CD4-positive, alpha-beta T cell (primary cell): ENCODE measurements at regions not wholly inside any gene's neighbourhood (a gene's known extent, or its start where the extent isn't known, plus 50 kb on each side); places are given as distances from the start of the nearest gene placed in this dataset.

Experiments
- ATAC-seq: fragments of 200-7000 bp; cut with Tn5 transposase; one replicate; pipeline ENCODE4 v1.10.0; 2022; ENCODE audit warnings: mild to moderate bottlenecking; ENCODE audit not compliant: poor library complexity
- CTCF ChIA-PET: fragments of 350-600 bp; sonication (Branson Sonifier 250); formaldehyde crosslinking; loops from one replicate; lab custom pipeline; 2021; ENCODE audit warnings: antibody characterized with exemption, inconsistent platforms; lab: Charles Lee
- POLR2A ChIA-PET: fragments of 350-600 bp; sonication (Branson Sonifier 250); formaldehyde crosslinking; loops from one replicate; lab custom pipeline; 2021; ENCODE audit warnings: antibody characterized with exemption, inconsistent platforms; lab: Charles Lee
- DNase-seq, 14 experiments: peaks; one replicate each; pipeline ENCODE4 v3.0.0-alpha.2; 2013 to 2020; ENCODE audit warnings: mixed read lengths in 2 of 14
- H3K27ac ChIP-seq, 2 donors: one replicate each; pipeline versions ENCODE4 v1.5.1 to v1.7.0; 2013; ENCODE audit warnings: low read length in 2 of 2, low read depth in 1 of 2, mild to moderate bottlenecking in 1 of 2
- H3K27me3 ChIP-seq, 2 experiments: 1 replicate in 1 of 2; 2 replicates in 1 of 2; pipeline versions ENCODE4 v1.6.1 to v1.7.0; 2013; ENCODE audit warnings: low read length in 2 of 2, control low read depth in 1 of 2, mild to moderate bottlenecking in 1 of 2, moderate library complexity in 1 of 2; ENCODE audit not compliant: insufficient read depth in 2 of 2, control insufficient read depth in 1 of 2
- H3K36me3 ChIP-seq: one replicate; pipeline ENCODE4 v1.6.1; 2013; ENCODE audit warnings: low read length, control low read depth; ENCODE audit not compliant: insufficient read depth
- H3K4me1 ChIP-seq: one replicate; pipeline ENCODE4 v1.6.1; 2013; ENCODE audit warnings: low read length, control low read depth; ENCODE audit not compliant: insufficient read depth
- H3K4me3 ChIP-seq: one replicate; pipeline ENCODE4 v1.5.1; 2013; ENCODE audit warnings: mild to moderate bottlenecking, low read length, moderate library complexity
- H3K9me3 ChIP-seq, 2 experiments: 1 replicate in 1 of 2; 2 replicates in 1 of 2; pipeline versions ENCODE4 v1.6.1 to v1.7.0; 2013; ENCODE audit warnings: low read length in 2 of 2, mild to moderate bottlenecking in 2 of 2, control low read depth in 1 of 2, moderate library complexity in 1 of 2; ENCODE audit not compliant: control insufficient read depth in 1 of 2, insufficient read depth in 1 of 2
- H3K27ac Mint-ChIP-seq: one replicate; pipeline ENCODE4 v1.8.0; 2020; ENCODE audit warnings: mixed read lengths
- H3K27me3 Mint-ChIP-seq: one replicate; pipeline ENCODE4 v1.8.0; 2021; ENCODE audit warnings: mixed read lengths
- H3K36me3 Mint-ChIP-seq: one replicate; pipeline ENCODE4 v1.8.0; 2021; ENCODE audit warnings: low read depth, mixed read lengths
- H3K4me1 Mint-ChIP-seq: one replicate; pipeline ENCODE4 v1.8.0; 2021; ENCODE audit warnings: low read depth, mixed read lengths
- H3K4me3 Mint-ChIP-seq: one replicate; pipeline ENCODE4 v1.8.0; 2020; ENCODE audit warnings: mild to moderate bottlenecking, mixed read lengths
- H3K9me3 Mint-ChIP-seq: one replicate; pipeline ENCODE4 v1.8.0; 2020; ENCODE audit warnings: mixed read lengths
- intact Hi-C, 2 experiments: fragments of 100-400 bp; cut with DNase I in 1 of 2; cut with micrococcal nuclease in 1 of 2; formaldehyde crosslinking; loops; one replicate each; pipeline versions ENCODE4 v1.15.1 to v1.9.0; 2023 to 2025; cut with DNase I, micrococcal nuclease
- TF ChIP-seq, protein P1 (sequence below): fragments of 200-600 bp; IDR thresholded peaks from one replicate; pipeline ENCODE4 v1.8.0; 2022; ENCODE audit warnings: antibody characterized with exemption, mild to moderate bottlenecking

DNA sequence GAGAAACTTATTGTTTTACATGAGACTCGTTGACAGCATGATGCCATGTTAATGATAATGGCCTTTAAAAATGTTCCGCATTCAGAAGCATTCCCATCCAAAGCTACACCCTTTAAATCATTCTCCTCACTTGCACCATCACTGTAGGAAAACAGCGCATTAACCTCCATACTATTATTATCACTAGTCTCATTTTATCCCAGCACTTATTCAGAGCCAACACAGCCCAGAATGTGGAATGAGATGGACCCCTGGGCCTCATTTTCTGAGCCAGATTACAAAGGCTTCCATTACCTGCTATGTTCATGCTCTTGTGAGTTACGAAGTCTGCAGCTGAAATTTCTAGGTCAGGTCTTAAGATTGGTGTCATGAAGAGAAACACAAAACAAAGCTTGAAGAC is 159.4 kb downstream of the HS3ST3A1 start:
- POLR2A ChIA-PET = no interaction called here
- H3K27me3 ChIP-seq = no peaks in the 10 kb centered on the region
- TF ChIP-seq, protein P1, sequence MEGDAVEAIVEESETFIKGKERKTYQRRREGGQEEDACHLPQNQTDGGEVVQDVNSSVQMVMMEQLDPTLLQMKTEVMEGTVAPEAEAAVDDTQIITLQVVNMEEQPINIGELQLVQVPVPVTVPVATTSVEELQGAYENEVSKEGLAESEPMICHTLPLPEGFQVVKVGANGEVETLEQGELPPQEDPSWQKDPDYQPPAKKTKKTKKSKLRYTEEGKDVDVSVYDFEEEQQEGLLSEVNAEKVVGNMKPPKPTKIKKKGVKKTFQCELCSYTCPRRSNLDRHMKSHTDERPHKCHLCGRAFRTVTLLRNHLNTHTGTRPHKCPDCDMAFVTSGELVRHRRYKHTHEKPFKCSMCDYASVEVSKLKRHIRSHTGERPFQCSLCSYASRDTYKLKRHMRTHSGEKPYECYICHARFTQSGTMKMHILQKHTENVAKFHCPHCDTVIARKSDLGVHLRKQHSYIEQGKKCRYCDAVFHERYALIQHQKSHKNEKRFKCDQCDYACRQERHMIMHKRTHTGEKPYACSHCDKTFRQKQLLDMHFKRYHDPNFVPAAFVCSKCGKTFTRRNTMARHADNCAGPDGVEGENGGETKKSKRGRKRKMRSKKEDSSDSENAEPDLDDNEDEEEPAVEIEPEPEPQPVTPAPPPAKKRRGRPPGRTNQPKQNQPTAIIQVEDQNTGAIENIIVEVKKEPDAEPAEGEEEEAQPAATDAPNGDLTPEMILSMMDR = no peak
- peaks cover 5% of the 10 kb centered on the region for H3K9me3 Mint-ChIP-seq
- H3K27ac ChIP-seq = no peak overlapping the region
- no peaks in the 10 kb centered on the region for H3K4me1 ChIP-seq
- CTCF ChIA-PET = no interaction called here
- no peaks in the 10 kb centered on the region for H3K36me3 ChIP-seq
- no peak overlapping the region for H3K4me3 Mint-ChIP-seq
- H3K4me1 Mint-ChIP-seq = no peaks in the 10 kb centered on the region
- H3K27ac Mint-ChIP-seq = no peak overlapping the region
- H3K36me3 Mint-ChIP-seq = no peaks in the 10 kb centered on the region
- ATAC-seq (no peak), DNase-seq (no peak)
- H3K4me3 ChIP-seq = no peak overlapping the region
- H3K9me3 ChIP-seq = peaks cover 0 to 3% of the 10 kb centered on the region in 2 experiments
- no peaks in the 10 kb centered on the region for H3K27me3 Mint-ChIP-seq
- intact Hi-C loops = no loop called here

DNA sequence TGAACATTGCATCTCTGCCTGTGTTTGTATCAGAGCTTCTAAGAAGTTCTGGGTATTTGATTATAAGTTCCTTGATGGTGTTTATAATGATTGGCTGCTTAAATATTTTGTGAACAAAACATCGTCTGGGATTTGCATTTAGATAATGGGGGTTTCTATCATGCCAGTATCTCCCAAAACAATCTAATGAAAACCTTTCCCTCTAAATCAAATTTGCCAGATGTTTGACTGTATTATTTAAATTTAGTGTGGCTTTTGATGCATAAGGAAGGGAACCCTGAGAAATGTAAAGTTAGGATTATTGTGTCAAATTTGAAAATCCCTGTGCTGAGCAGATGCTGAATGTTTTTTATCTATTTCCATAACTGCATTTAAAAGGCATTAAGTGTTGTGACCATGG is 159.9 kb downstream of the HS3ST3A1 start:
- no peaks in the 10 kb centered on the region for H3K36me3 ChIP-seq
- H3K27ac ChIP-seq = no peak overlapping the region
- Mint-ChIP-seq H3K9me3 (peaks cover 5% of the 10 kb centered on the region), H3K36me3 (no peaks in the 10 kb centered on the region), H3K4me1 (no peaks in the 10 kb centered on the region), H3K4me3 (no peak overlapping the region), H3K27me3 (no peaks in the 10 kb centered on the region), H3K27ac (no peak overlapping the region)
- H3K4me3 ChIP-seq = no peak overlapping the region
- ChIA-PET CTCF (interaction anchor here (0.7 kb wide), 1 partner anchor 344 kb away, joined by 3 read pairs; no protein-coding TSS in a partner anchor), POLR2A (no interaction called here)
- H3K4me1 ChIP-seq = no peaks in the 10 kb centered on the region
- DNase-seq (no peak), ATAC-seq (no peak)
- H3K27me3 ChIP-seq = no peaks in the 10 kb centered on the region
- H3K9me3 ChIP-seq = peaks cover 0 to 6% of the 10 kb centered on the region in 2 experiments
- intact Hi-C loops = no loop called here
- TF ChIP-seq, protein P1 = no peak

DNA sequence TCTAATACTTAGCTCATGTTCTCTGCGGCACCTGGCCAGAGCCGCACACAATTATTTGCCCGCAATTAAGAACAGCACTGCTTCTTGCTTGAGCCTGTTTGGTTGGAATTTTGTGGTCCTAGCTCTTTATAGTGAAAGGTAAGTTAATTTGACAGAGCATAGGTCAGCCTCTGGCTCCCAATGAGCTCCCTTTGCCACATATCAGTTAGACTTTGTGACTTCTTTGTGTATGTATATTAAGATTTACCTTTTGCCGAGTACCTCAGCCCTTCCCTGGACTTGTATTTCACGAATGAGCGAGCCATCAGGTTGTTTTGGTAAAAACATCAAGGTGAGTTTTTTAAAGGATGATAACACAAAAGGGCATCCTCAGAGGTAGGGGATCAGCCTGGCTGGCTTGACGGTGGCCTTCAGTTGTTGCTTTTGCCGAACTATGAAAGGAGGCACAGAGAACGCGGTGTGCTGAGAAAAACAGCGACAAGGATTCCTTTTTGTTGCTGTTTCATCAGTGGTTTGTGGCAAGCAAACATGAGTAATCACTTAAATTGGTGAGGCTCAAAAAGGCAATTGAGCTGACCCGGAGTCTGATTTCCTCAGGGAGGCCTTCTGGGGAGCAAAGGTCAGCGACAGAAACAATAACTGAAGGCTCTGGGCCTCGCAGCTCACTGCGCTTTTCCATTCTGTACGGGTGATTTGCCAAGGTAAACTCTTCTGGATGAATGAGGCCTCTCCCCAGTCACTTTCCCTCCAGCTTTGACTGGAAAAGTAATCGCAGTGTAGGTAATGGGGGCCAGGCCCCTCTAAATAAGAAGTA is 163.6 kb downstream of the HS3ST3A1 start:
- no peaks in the 10 kb centered on the region for H3K4me1 Mint-ChIP-seq
- H3K4me3 ChIP-seq = no peak overlapping the region
- intact Hi-C loops = no loop called here
- no peak overlapping the region for H3K27ac Mint-ChIP-seq
- no peaks in the 10 kb centered on the region for H3K36me3 ChIP-seq
- ChIA-PET POLR2A (no interaction called here), CTCF (no interaction called here)
- TF ChIP-seq, protein P1 = no peak
- H3K36me3 Mint-ChIP-seq = no peaks in the 10 kb centered on the region
- DNase-seq (no peak), ATAC-seq (no peak)
- no peaks in the 10 kb centered on the region for H3K27me3 ChIP-seq
- H3K27ac ChIP-seq = no peak overlapping the region
- H3K4me3 Mint-ChIP-seq = no peak overlapping the region
- H3K9me3 ChIP-seq = peaks cover 0 to 8% of the 10 kb centered on the region in 2 experiments
- H3K4me1 ChIP-seq = no peaks in the 10 kb centered on the region
- peaks cover 2% of the 10 kb centered on the region for H3K9me3 Mint-ChIP-seq
- no peaks in the 10 kb centered on the region for H3K27me3 Mint-ChIP-seq
